HL-60 (cell line): ENCODE measurements at regions not wholly inside any gene's neighbourhood (a gene's known extent, or its start where the extent isn't known, plus 50 kb on each side); places are given as distances from the start of the nearest gene placed in this dataset.

Experiments used
- DNase-seq, 2 experiments: peaks; one replicate each; pipeline ENCODE4 v3.0.0-alpha.2; 2010 to 2020; ENCODE audit warnings: low read depth in 1 of 2, low spot score in 1 of 2
- H3K27ac ChIP-seq: fragments of 250-450 bp; sonication (Bioruptor Pico); replicated peaks from 2 replicates; pipeline ENCODE4 v1.5.1; 2020; ENCODE audit warnings: mild to moderate bottlenecking, moderate library complexity
- H3K27me3 ChIP-seq: fragments of 250-450 bp; sonication (Bioruptor Pico); 2 replicates; pipeline ENCODE4 v1.5.1; 2021; ENCODE audit warnings: mild to moderate bottlenecking, moderate library complexity; ENCODE audit not compliant: insufficient read depth, poor library complexity, severe bottlenecking
- H3K4me3 ChIP-seq: replicated peaks from 2 replicates; pipeline ENCODE4 v1.5.1; 2011; ENCODE audit warnings: mild to moderate bottlenecking, control low read depth, low read length; ENCODE audit not compliant: insufficient read depth
- CTCF ChIP-seq: IDR thresholded peaks from one replicate; pipeline ENCODE4 v1.5.1; 2011; ENCODE audit warnings: low read length, control low read depth, inconsistent platforms; ENCODE audit not compliant: insufficient read depth
- GABPA ChIP-seq: IDR thresholded peaks from 2 replicates; pipeline ENCODE4 v1.6.1; 2012; ENCODE audit warnings: low read depth
- POLR2AphosphoS5 ChIP-seq: IDR thresholded peaks from 2 replicates; pipeline ENCODE4 v1.6.1; 2012; ENCODE audit warnings: low read depth
- SPI1 ChIP-seq: IDR thresholded peaks from 2 replicates; pipeline ENCODE4 v1.6.1; 2012; ENCODE audit warnings: low read depth, mild to moderate bottlenecking, borderline replicate concordance
- TF ChIP-seq, protein P1 (sequence below): IDR thresholded peaks from 2 replicates; pipeline ENCODE4 v1.6.1; 2012; ENCODE audit warnings: low read depth; ENCODE audit not compliant: insufficient replicate concordance

- no peak for TF ChIP-seq CTCF
- no peak for TF ChIP-seq SPI1
- TF ChIP-seq, protein P1, sequence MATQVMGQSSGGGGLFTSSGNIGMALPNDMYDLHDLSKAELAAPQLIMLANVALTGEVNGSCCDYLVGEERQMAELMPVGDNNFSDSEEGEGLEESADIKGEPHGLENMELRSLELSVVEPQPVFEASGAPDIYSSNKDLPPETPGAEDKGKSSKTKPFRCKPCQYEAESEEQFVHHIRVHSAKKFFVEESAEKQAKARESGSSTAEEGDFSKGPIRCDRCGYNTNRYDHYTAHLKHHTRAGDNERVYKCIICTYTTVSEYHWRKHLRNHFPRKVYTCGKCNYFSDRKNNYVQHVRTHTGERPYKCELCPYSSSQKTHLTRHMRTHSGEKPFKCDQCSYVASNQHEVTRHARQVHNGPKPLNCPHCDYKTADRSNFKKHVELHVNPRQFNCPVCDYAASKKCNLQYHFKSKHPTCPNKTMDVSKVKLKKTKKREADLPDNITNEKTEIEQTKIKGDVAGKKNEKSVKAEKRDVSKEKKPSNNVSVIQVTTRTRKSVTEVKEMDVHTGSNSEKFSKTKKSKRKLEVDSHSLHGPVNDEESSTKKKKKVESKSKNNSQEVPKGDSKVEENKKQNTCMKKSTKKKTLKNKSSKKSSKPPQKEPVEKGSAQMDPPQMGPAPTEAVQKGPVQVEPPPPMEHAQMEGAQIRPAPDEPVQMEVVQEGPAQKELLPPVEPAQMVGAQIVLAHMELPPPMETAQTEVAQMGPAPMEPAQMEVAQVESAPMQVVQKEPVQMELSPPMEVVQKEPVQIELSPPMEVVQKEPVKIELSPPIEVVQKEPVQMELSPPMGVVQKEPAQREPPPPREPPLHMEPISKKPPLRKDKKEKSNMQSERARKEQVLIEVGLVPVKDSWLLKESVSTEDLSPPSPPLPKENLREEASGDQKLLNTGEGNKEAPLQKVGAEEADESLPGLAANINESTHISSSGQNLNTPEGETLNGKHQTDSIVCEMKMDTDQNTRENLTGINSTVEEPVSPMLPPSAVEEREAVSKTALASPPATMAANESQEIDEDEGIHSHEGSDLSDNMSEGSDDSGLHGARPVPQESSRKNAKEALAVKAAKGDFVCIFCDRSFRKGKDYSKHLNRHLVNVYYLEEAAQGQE = no peak
- TF ChIP-seq GABPA = no peak
- no peak for TF ChIP-seq POLR2AphosphoS5
- no peak overlapping the region for H3K27ac ChIP-seq
- DNase-seq = no peak
- H3K27me3 ChIP-seq = peaks cover 10% of the 10 kb centered on the region
- H3K4me3 ChIP-seq = no peak overlapping the region
Measured at GRCh38 chr13:40283666-40284065, 382.8 kb downstream of the FOXO1 start.

DNA sequence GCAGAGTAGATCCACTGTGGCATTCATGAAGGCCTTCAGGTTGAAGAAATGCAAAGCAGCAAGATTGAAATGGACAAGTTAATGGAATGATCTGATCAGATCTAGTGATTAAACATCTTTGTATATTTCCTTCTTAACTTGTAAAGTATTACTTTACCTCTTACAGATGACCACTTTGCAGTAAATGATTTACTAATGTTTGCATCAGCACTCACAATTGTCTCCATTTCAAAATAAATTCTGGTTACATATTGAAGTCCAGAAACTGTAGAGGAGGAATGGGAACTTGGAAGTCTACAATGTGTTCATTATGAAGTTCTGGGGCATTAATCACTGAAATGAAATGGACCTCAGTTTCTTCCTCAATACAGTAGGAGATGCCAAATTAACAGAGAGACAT lies 380.8 kb downstream of the FOXO1 start:
- TF ChIP-seq, protein P1 = no peak
- no peak for TF ChIP-seq POLR2AphosphoS5
- Histone ChIP-seq H3K27ac (no peak overlapping the region), H3K4me3 (no peak overlapping the region), H3K27me3 (peaks cover 8% of the 10 kb centered on the region)
- DNase-seq = no peak

- no peak overlapping the region for H3K4me3 ChIP-seq
- no peak for TF ChIP-seq GABPA
- no peak for TF ChIP-seq CTCF
- TF ChIP-seq, protein P1 = no peak
- no peak for TF ChIP-seq POLR2AphosphoS5
- TF ChIP-seq SPI1 = no peak
- DNase-seq = no peak
- H3K27me3 ChIP-seq = peaks cover 8% of the 10 kb centered on the region
- H3K27ac ChIP-seq = no peak overlapping the region
Measured at GRCh38 chr13:40287428-40287827, 379.0 kb downstream of the FOXO1 start.

- peaks cover 8% of the 10 kb centered on the region for H3K27me3 ChIP-seq
- no peak for DNase-seq
- no peak overlapping the region for H3K27ac ChIP-seq
- no peak overlapping the region for H3K4me3 ChIP-seq
- no peak for TF ChIP-seq SPI1
- TF ChIP-seq CTCF = no peak
- TF ChIP-seq, protein P1 = no peak
- no peak for TF ChIP-seq POLR2AphosphoS5
- no peak for TF ChIP-seq GABPA
Measured at GRCh38 chr13:40288259-40288658, 378.2 kb downstream of the FOXO1 start.
